ENCODE measurements at regions not wholly inside any gene's neighbourhood (a gene's known extent, or its start where the extent isn't known, plus 50 kb on each side); places are given as distances from the start of the nearest gene placed in this dataset.
"Not testable (repeated sequence)": the region's sequence is repeated elsewhere in the genome, so short reads cannot be mapped to it uniquely, and the experiment has no call there.

DNA sequence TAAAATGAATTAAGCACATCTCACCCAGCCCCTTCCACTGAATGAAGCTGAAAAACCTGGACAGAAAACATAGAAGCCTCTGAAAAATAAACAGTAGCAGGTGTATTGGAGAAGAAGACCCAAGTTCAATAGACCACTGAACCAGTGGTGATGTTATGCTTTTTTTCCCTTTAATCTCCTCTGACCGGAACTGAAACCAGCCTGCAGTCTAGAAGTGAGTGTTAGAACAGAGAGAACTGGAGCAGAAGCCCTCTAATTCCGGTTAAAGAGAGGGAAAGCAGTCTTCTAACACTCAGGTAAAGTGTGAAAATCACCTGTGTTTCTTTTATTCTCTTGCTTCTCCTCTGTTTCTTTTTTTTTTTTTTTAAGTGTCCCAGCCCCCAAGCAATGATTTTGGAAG is 83.5 kb upstream of the CCL21 start:
- no peak for DNase-seq

GRCh38 chr9:34783951-34784487 is 74.1 kb upstream of the CCL21 start:
- DNase-seq: no peak

DNA sequence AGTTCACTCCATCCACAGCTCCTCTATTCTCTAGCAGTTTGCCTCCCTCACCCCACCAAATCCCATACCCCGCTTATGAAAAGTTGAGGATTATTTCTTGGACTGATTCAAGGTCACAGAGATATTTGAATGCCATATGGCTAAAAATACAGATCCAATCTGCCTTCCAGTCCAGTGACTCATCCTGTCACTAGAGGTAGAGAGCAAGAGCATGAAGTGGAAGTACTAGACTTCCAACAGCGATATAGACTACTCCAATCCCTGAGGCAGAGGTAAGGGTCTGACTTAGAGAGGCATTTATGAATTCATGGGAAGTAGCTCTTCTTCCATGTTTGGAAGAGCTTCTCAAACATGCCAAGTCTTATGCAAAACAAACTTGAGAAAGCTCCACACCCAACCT is 72.4 kb upstream of the CCL21 start:
- DNase-seq: no peak

DNA sequence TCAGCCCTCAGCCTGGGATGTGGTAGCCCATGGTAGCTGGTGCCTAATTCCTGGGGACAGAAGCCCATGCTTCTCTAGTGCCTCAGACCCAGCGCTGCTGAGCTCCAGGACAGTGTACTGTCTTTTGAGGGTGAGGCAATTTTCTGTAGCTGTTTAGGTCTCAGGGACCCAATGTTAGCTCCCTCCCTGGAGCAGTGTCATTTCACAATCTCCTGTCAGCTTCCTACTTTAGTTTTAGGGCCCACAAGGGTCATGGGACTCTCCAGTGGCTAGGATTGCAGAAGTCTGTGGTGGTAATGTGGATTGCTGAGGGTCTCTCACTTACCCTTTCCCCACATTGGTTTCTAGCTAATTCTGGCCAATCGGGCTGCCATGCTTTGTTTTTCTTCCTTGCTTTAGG is 67.7 kb upstream of the CCL21 start:
- DNase-seq: no peak

DNA sequence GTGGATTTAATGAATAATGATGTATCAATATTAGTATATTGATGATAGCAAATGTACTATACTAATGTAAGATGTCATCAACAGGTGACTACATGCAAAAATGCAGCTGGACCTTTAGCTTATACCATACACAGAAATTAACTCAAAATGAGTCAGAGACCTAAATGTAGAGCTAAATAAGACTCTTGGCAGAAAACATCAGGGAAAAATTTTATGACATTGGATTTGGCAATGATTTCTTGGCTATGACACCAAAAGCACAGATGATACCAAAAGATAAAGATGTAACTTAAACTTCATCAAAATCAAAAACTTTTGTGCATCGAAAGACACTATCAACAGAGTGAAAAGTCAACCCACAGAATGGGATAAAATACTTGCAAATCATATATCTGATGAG is 64.0 kb upstream of the CCL21 start:
- DNase-seq: no peak

DNA sequence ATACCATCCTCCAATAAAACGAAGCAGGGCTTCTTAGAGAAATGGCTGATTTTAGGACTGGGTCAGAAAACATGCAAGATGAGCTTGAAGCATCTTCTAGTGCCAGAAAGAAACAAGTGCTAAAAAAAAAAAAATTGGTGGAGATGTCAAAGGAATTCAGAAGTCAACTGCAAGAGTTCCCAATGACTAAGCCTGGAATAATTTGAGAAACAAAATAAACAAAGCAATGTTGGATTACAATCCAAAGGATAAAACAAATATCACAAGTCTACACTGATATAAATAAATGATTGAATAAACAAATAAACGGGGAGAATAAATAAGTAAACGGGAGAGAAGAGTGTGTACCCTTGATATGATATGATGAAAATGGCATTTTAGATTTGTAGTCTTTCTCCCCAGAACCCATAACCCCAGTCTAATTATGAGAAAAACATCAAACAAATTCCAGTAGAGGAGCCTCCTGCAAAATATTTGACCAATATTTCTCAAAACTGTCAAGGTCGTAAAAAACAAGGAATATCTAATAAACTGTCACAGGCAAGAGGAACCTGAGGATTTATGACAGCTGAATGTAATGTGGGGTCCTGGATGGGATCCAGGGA is 63.5 kb upstream of the CCL21 start:
- DNase-seq: no peak

GRCh38 chr9:34771007-34771406 is 61.1 kb upstream of the CCL21 start:
- no peak for DNase-seq

GRCh38 chr9:34767087-34767486 is 57.2 kb upstream of the CCL21 start:
- not testable (repeated sequence) for DNase-seq

GRCh38 chr9:34760196-34761040 is 50.5 kb upstream of the CCL21 start:
- DNase-seq: peak; percentile 10 to 18
